GM18868 (cell line): ENCODE measurements at regions not wholly inside any gene's neighbourhood (a gene's known extent, or its start where the extent isn't known, plus 50 kb on each side); places are given as distances from the start of the nearest gene placed in this dataset.

ENCODE experiments used
- ATAC-seq: cut with Tn5 transposase; IDR thresholded peaks from one replicate; pipeline ENCODE4 v1.9.1; 2021; ENCODE audit warnings: mild to moderate bottlenecking, moderate library complexity; ENCODE audit not compliant: unreplicated experiment

DNA sequence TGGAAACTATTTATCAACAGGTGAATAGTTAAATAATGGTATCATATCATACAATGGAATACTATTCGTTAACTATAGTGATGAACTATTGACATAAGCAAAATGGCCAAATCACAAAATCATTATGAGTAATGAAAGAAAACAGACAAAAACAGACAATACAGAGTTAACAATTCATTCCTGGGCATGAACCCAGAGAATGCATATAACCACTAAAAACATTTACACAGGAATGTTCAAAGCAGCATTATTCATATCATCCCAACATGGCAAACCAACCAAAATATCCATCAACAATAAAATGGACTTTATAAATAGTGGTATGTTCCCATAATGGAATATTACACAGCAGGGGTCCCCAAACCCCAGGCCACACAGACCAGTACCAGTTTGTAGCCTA is 131.2 kb upstream of the CYP1B1 start:
- no peak for ATAC-seq

GRCh38 chr2:38203446-38203810 is 127.5 kb upstream of the CYP1B1 start:
- ATAC-seq: no peak

DNA sequence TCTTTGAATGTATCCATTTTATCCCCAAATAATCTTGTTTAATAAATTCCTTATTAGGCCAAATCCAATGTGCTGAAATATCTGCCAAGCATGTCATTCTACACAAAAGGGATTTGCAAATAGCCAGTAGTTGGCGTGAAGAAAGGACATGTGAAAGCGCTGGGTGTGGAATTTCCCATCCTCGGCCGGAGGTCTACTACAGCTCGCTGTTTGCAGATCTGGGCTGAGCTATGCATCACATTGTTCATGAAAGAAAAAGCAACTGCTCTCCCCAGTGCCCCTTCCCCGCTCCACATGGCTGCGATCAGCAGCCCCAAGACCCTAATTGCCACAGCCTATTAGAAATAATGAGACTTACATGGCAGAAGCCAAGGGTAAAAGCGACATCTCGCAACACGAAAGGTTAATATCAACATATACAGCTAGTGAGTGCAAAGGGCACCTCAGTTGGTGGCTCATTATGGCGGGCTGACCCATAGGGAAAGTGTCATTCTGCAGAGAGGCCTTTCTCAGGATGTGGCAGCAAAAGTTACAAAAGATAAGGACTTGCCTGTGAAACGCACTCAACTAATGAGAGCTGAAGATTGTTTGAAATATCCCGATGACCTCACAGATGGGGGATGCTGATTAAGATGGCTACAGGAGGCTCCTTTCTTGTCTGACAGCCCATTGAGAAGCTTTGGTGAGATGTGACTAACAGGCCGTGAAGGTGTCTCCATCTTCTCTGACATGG is 126.9 kb upstream of the CYP1B1 start:
- no peak for ATAC-seq

- no peak for ATAC-seq
Observed at GRCh38 chr2:38201784-38202183, 125.8 kb upstream of the CYP1B1 start.

DNA sequence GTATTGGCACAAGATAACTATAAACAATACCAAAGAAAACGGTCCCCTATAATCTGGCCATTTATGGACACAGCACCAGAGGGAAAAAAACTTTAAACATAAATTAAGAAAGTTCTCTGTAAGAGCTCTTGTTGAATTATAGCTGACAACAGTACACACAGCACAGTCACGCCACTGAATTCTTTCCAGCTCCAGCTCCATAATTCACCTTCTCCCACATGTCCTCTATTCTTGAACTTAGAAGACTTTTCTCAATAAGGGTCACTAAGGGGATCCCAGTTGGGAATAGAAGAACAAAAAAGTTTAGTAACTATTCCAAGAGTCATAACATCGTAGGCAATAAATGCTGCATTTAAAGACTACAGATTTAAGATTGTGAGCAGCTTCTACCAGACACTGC is 124.6 kb upstream of the CYP1B1 start:
- no peak for ATAC-seq

- ATAC-seq: no peak
Observed at GRCh38 chr2:38199127-38199526, 123.2 kb upstream of the CYP1B1 start.

GRCh38 chr2:38194751-38195150 is 118.8 kb upstream of the CYP1B1 start:
- no peak for ATAC-seq

DNA sequence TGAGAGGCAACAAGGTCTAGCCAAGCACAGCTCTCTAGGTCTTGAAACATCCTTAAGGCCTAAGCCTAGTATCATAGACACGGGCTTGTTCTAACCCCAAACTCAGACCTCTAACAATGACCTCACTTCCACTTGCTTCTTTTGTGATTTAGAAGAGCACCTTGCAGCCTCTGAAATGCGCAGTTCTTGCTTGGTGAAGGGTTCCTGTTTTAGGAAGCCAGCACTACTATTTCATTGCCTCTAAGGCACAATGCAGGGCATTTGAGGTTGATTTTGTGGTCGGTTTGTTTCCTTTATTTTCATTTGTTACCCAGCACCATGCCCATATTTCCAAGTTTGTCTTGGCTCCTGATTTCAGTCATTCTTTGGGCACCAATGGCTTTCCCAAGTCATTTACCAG is 117.0 kb upstream of the CYP1B1 start:
- ATAC-seq: no peak

DNA sequence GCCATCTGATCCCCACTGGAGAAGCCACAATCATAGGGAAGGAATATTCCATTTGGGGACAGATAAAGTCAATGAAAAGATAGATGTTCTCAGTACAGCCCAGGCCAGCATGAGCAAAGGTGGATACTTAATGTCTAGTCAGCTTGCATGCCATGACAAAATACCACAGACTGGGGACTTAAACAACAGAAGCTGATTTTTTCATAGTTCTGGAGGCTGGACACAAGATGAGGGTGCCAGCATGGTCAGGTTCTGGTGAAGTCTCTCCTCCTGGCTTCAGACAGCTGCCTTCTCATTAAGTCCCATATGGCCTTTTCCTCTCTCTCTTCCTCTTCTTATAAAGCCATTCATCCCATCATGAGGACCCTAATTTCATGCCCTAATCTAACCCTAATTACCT is 116.1 kb upstream of the CYP1B1 start:
- ATAC-seq: no peak

DNA sequence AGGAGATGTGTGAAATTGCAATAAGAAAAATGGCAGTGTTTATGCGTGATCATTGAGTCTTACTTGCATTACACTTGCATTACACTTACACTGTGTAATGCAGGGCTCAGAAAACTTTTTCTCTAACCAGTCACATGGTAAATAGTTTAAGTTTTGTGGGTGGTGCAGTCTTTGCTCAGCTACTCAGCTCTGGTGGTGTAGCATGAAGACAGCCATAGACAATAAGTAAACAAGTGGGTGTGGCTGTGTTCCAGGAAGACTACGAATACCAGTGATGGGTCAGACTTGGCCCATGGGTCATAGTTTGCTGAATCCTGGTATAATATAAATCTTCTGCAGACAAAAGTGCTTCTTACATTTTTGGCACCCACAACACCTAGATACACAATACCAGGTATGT is 115.6 kb upstream of the CYP1B1 start:
- no peak for ATAC-seq

GRCh38 chr2:38190542-38191218 is 114.7 kb upstream of the CYP1B1 start:
- no peak for ATAC-seq

GRCh38 chr2:38187541-38188011 is 111.6 kb upstream of the CYP1B1 start:
- ATAC-seq: no peak

DNA sequence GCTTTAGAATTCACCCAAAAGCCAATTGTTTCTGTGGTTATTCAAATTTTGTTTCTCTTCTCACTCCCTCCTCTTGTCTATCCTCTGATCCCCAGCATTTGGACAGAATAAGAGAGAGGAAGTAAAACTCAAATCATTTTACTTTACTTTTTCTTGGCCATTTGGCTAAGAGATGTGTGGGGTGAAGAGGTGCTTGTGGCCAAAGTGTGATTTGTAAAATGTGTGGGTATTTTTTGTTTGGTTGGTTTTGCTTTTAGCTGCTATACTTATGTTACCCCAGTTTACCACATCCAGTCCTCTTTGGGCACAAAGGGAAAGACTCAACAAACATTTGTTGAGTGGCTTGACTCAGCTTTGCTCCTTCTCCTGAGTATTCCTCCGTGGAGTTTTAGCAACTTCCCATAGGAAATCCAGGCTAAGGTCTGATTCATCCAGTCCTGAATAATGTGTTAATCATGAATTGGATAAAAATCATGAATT is 109.1 kb upstream of the CYP1B1 start:
- peak; percentile 85 for ATAC-seq

- no peak for ATAC-seq
Observed at GRCh38 chr2:38182492-38183003, 106.6 kb upstream of the CYP1B1 start.

DNA sequence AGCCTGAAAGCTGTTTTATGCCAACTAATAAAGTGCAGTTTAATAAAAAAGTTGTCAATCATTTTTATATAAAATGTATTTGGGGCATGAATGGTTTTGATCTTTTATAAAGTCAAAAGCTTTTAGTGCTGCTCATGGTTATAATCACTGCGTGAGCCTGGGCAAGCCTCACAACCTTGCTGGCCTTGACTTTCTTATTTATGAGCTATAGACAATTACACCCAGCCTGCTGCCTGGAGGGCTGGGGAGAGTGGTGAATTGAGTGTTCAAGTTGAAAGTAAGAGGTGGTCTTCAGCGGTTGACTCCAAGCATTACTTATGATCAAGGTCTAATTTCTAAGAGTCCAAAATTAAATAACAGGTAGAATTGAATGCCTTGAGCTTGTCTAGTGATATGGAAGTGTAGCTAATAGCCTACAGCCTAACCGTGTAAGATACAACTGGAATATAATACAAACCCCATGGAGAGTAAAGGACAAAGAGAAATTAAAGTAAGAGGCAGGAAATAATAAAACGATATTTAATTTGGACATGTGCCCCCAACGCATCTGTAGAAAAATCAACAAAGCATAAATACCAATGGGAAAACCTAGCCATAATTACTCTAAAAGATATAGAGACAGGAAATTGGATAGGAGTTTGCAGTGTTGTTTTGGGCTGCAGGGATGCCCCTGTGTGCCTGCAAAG is 106.0 kb upstream of the CYP1B1 start:
- ATAC-seq: no peak

DNA sequence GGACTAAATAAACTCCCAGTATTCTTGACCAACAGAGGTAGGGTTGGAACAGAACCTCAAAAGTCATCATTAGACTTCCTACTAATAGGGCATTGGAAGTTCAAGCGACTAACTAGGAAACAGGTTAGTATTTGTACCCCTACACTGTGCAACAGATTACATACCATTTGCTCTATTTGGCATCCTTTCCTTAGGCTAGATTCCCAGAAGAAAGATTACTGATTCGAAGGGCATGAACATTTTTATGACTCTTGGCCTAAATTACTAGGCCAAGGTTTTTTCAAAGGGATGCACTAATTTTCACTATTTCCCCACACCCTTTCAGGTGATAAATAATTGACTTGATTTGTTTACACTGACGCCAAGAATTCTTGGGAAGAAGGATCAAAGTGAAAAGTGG is 104.8 kb upstream of the CYP1B1 start:
- no peak for ATAC-seq

GRCh38 chr2:38178556-38179419 is 102.8 kb upstream of the CYP1B1 start:
- ATAC-seq: peak; percentile 81

DNA sequence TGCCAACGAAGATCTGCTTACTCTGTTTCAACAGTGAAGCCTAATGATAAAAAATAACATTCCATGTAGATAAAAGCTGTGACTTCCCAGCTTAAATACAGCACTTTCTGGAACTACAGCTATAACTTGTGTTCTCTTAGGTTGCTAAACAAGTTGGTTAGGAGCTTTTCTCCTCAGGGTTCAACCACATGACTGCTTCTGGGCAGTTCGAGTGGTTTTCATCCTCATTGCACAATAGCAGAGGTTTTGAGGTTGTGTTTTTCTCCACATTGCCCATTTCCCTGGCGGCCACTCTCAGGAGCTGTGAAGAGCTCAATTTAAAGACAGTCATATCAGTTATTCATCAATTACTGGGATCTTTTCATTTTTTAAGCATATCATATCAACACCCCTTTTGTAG is 102.2 kb upstream of the CYP1B1 start:
- no peak for ATAC-seq

GRCh38 chr2:38176619-38177021 is 100.7 kb upstream of the CYP1B1 start:
- ATAC-seq: no peak

DNA sequence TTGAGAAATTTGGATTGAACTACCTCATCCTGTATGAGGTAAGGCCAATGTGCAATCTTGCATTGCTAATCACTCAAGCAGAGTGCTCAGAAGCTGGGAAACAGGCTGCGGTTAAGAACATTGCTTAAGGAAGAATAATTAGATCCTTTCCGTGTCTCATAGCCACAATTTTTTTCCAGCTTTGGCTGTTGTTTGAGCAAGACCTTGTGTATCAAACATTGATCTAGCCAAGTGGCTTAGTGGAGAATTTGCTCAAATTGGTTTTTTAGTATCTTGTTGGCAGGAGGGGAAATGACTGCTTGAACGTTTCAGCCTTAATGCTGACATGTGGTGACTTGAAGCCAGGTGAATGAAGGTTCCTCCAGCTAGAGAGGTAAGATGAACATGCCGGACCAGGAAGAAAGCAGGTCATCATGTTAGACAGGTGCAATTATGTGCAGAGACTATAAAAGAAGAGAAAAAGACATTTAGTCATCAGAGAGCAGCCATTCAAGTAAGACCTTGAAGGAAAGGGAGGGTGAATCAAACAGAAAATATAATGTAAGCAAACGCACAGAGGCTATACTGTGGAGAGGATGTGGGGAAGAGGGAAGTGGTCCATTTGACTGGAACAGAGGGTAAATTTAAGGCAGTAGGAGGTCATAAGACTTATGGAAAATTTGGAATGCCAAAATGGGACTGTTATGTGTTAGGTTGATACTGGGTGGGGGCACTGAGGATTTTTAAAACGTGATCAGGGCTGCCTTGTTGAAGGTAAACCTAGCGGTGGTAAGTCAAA is 98.9 kb upstream of the CYP1B1 start:
- no peak for ATAC-seq
